MG63 (cell line): ENCODE measurements at regions not wholly inside any gene's neighbourhood (a gene's known extent, or its start where the extent isn't known, plus 50 kb on each side); places are given as distances from the start of the nearest gene placed in this dataset.

Experiments used
- DNase-seq: peaks from one replicate; pipeline ENCODE4 v3.0.0-alpha.2; 2020
- H3K27me3 ChIP-seq: fragments of 250-450 bp; sonication (Bioruptor Pico); 2 replicates; pipeline ENCODE4 v1.5.1; 2020; ENCODE audit warnings: mild to moderate bottlenecking, moderate library complexity
- H3K36me3 ChIP-seq: fragments of 250-450 bp; sonication (Bioruptor Pico); 2 replicates; pipeline ENCODE4 v1.5.1; 2020; ENCODE audit warnings: mild to moderate bottlenecking, moderate library complexity
- H3K4me3 ChIP-seq: fragments of 250-450 bp; sonication (Bioruptor Pico); 2 replicates; pipeline ENCODE4 v1.5.1; 2020; ENCODE audit warnings: mild to moderate bottlenecking, moderate library complexity
- H3K9me3 ChIP-seq: fragments of 250-450 bp; sonication (Bioruptor Pico); 2 replicates; pipeline ENCODE4 v1.5.1; 2020; ENCODE audit warnings: mild to moderate bottlenecking, moderate library complexity

- no peak for DNase-seq
- Histone ChIP-seq H3K36me3 (no peaks in the 10 kb centered on the region), H3K9me3 (no peaks in the 10 kb centered on the region), H3K27me3 (no peaks in the 10 kb centered on the region), H3K4me3 (no peak overlapping the region)
Observed at GRCh38 chr11:111444040-111444439, 65.0 kb upstream of the POU2AF1 start.

GRCh38 chr11:111443640-111444039 lies 64.6 kb upstream of the POU2AF1 start:
- Histone ChIP-seq H3K9me3 (no peaks in the 10 kb centered on the region), H3K27me3 (no peaks in the 10 kb centered on the region), H3K36me3 (no peaks in the 10 kb centered on the region), H3K4me3 (no peak overlapping the region)
- no peak for DNase-seq

- no peaks in the 10 kb centered on the region for H3K9me3 ChIP-seq
- H3K4me3 ChIP-seq = no peak overlapping the region
- no peak for DNase-seq
- no peaks in the 10 kb centered on the region for H3K27me3 ChIP-seq
- H3K36me3 ChIP-seq = no peaks in the 10 kb centered on the region
Observed at GRCh38 chr11:111443032-111443431, 64.0 kb upstream of the POU2AF1 start.

GRCh38 chr11:111441443-111441842 lies 62.4 kb upstream of the POU2AF1 start:
- Histone ChIP-seq H3K36me3 (no peaks in the 10 kb centered on the region), H3K9me3 (no peaks in the 10 kb centered on the region), H3K27me3 (no peaks in the 10 kb centered on the region), H3K4me3 (no peak overlapping the region)
- DNase-seq = no peak

GRCh38 chr11:111440416-111441205 lies 61.5 kb upstream of the POU2AF1 start:
- H3K9me3 ChIP-seq = no peaks in the 10 kb centered on the region
- H3K4me3 ChIP-seq = no peak overlapping the region
- no peaks in the 10 kb centered on the region for H3K27me3 ChIP-seq
- H3K36me3 ChIP-seq = no peaks in the 10 kb centered on the region
- no peak for DNase-seq

- Histone ChIP-seq H3K4me3 (no peak overlapping the region), H3K36me3 (no peaks in the 10 kb centered on the region), H3K27me3 (no peaks in the 10 kb centered on the region), H3K9me3 (no peaks in the 10 kb centered on the region)
- DNase-seq = no peak
Observed at GRCh38 chr11:111439901-111440300, 60.8 kb upstream of the POU2AF1 start.

GRCh38 chr11:111438846-111439520 lies 59.9 kb upstream of the POU2AF1 start:
- H3K27me3 ChIP-seq = no peaks in the 10 kb centered on the region
- H3K9me3 ChIP-seq = no peaks in the 10 kb centered on the region
- H3K4me3 ChIP-seq = no peak overlapping the region
- no peaks in the 10 kb centered on the region for H3K36me3 ChIP-seq
- no peak for DNase-seq

GRCh38 chr11:111438168-111438567 lies 59.1 kb upstream of the POU2AF1 start:
- DNase-seq = no peak
- Histone ChIP-seq H3K9me3 (no peaks in the 10 kb centered on the region), H3K4me3 (no peak overlapping the region), H3K36me3 (no peaks in the 10 kb centered on the region), H3K27me3 (no peaks in the 10 kb centered on the region)

- Histone ChIP-seq H3K9me3 (no peaks in the 10 kb centered on the region), H3K36me3 (no peaks in the 10 kb centered on the region), H3K27me3 (no peaks in the 10 kb centered on the region)
Observed at GRCh38 chr11:111435046-111435698, 56.1 kb upstream of the POU2AF1 start.

GRCh38 chr11:111429066-111429506 lies 50.0 kb upstream of the POU2AF1 start:
- DNase-seq = peak; percentile 53
- no peaks in the 10 kb centered on the region for H3K36me3 ChIP-seq
- H3K4me3 ChIP-seq = no peak overlapping the region
- H3K9me3 ChIP-seq = no peaks in the 10 kb centered on the region
- no peaks in the 10 kb centered on the region for H3K27me3 ChIP-seq

More at GRCh38 chr11:111435046-111435698, 56.1 kb upstream of the POU2AF1 start:
- no peak for DNase-seq
- H3K4me3 ChIP-seq = no peak overlapping the region
